SK-N-SH treated with all-trans-retinoic acid at 6 μM for 48 hours (cell line): ENCODE measurements at regions not wholly inside any gene's neighbourhood (a gene's known extent, or its start where the extent isn't known, plus 50 kb on each side); places are given as distances from the start of the nearest gene placed in this dataset.

Source experiments
- ATAC-seq: fragments of 200-7000 bp; cut with Tn5 transposase; 3 replicates; pipeline ENCODE4 v1.9.1; 2020; ENCODE audit warnings: mild to moderate bottlenecking, moderate library complexity
- ARNTL ChIP-seq: fragments of 450-650 bp; formaldehyde crosslinking; IDR thresholded peaks from 2 replicates; pipeline ENCODE4 v1.5.0; 2020; ENCODE audit warnings: low read depth, mild to moderate bottlenecking, moderate library complexity, borderline replicate concordance
- BACH2 ChIP-seq: fragments of 250-450 bp; sonication (Bioruptor Pico); IDR thresholded peaks from 2 replicates; pipeline ENCODE4 v1.9.0; 2021; ENCODE audit warnings: mild to moderate bottlenecking, borderline replicate concordance
- CREB5 ChIP-seq: fragments of 250-450 bp; sonication (Bioruptor Pico); IDR thresholded peaks from 2 replicates; pipeline ENCODE4 v1.5.1; 2020; ENCODE audit warnings: low read depth, mild to moderate bottlenecking, moderate library complexity
- ESRRG ChIP-seq: fragments of 250-450 bp; sonication (Bioruptor Pico); IDR thresholded peaks from 2 replicates; pipeline ENCODE4 v1.6.1; 2021; ENCODE audit warnings: mild to moderate bottlenecking
- GLIS3 ChIP-seq: fragments of 250-450 bp; sonication (Bioruptor Pico); IDR thresholded peaks from 2 replicates; pipeline ENCODE4 v1.5.0; 2020; ENCODE audit warnings: mild to moderate bottlenecking, moderate library complexity
- OSR1 ChIP-seq: fragments of 250-450 bp; sonication (Bioruptor Pico); IDR thresholded peaks from 2 replicates; pipeline ENCODE4 v1.8.0; 2022; ENCODE audit warnings: moderate library complexity, mild to moderate bottlenecking, inconsistent platforms
- PPARA ChIP-seq: fragments of 250-450 bp; sonication (Bioruptor Pico); IDR thresholded peaks from 2 replicates; pipeline ENCODE4 v1.5.0; 2020; ENCODE audit warnings: mild to moderate bottlenecking, borderline replicate concordance
- RARB ChIP-seq: fragments of 250-450 bp; sonication (Bioruptor Pico); IDR thresholded peaks from 2 replicates; pipeline ENCODE4 v1.8.0; 2021; ENCODE audit warnings: mild to moderate bottlenecking, moderate library complexity
- SNAI2 ChIP-seq: fragments of 250-450 bp; sonication (Bioruptor Pico); IDR thresholded peaks from 2 replicates; pipeline ENCODE4 v1.5.0; 2020; ENCODE audit warnings: mild to moderate bottlenecking, moderate library complexity
- TCF4 ChIP-seq: fragments of 250-450 bp; sonication (Bioruptor Pico); IDR thresholded peaks from 2 replicates; pipeline ENCODE4 v1.8.0; 2021; ENCODE audit warnings: mild to moderate bottlenecking, moderate library complexity, borderline replicate concordance
- TSHZ2 ChIP-seq: fragments of 250-450 bp; sonication (Bioruptor Pico); IDR thresholded peaks from 2 replicates; pipeline ENCODE4 v1.5.0; 2020; ENCODE audit warnings: mild to moderate bottlenecking, moderate library complexity
- ZC3H10 ChIP-seq: fragments of 250-450 bp; sonication (Bioruptor Pico); IDR thresholded peaks from 2 replicates; pipeline ENCODE4 v1.5.1; 2021; ENCODE audit warnings: mild to moderate bottlenecking, moderate library complexity
- ZFP3 ChIP-seq: fragments of 250-450 bp; sonication (Bioruptor Pico); IDR thresholded peaks from 2 replicates; pipeline ENCODE4 v1.5.0; 2020; ENCODE audit warnings: mild to moderate bottlenecking, moderate library complexity
- ZNF70 ChIP-seq: fragments of 450-650 bp; formaldehyde crosslinking; IDR thresholded peaks from 2 replicates; pipeline ENCODE4 v1.5.0; 2020; ENCODE audit warnings: mild to moderate bottlenecking, moderate library complexity
- ZNF8 ChIP-seq: fragments of 450-650 bp; formaldehyde crosslinking; IDR thresholded peaks from 2 replicates; pipeline ENCODE4 v1.5.0; 2020; ENCODE audit warnings: mild to moderate bottlenecking, moderate library complexity
- TF ChIP-seq, protein P1 (sequence below): fragments of 250-450 bp; sonication (Bioruptor Pico); IDR thresholded peaks from 2 replicates; pipeline ENCODE4 v1.5.1; 2021; ENCODE audit warnings: mild to moderate bottlenecking, moderate library complexity
- TF ChIP-seq, protein P2 (sequence below): fragments of 250-450 bp; sonication (Bioruptor Pico); IDR thresholded peaks from 2 replicates; pipeline ENCODE4 v1.8.0; 2020; ENCODE audit warnings: mild to moderate bottlenecking, moderate library complexity, borderline replicate concordance

GRCh38 chr4:59135248-59135985 lies 2025.2 kb upstream of the IGFBP7 start:
- no peak for TF ChIP-seq ARNTL (CRISPR knock-in tag)
- no peak for TF ChIP-seq OSR1 (CRISPR knock-in tag)
- TF ChIP-seq ZFP3 (CRISPR knock-in tag), result no peak
- TF ChIP-seq CREB5 (CRISPR knock-in tag), result no peak
- no peak for TF ChIP-seq TSHZ2 (CRISPR knock-in tag)
- TF ChIP-seq, protein P1, sequence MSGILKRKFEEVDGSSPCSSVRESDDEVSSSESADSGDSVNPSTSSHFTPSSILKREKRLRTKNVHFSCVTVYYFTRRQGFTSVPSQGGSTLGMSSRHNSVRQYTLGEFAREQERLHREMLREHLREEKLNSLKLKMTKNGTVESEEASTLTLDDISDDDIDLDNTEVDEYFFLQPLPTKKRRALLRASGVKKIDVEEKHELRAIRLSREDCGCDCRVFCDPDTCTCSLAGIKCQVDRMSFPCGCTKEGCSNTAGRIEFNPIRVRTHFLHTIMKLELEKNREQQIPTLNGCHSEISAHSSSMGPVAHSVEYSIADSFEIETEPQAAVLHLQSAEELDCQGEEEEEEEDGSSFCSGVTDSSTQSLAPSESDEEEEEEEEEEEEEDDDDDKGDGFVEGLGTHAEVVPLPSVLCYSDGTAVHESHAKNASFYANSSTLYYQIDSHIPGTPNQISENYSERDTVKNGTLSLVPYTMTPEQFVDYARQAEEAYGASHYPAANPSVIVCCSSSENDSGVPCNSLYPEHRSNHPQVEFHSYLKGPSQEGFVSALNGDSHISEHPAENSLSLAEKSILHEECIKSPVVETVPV (CRISPR knock-in tag), result no peak
- TF ChIP-seq ZNF70, result no peak
- no peak for TF ChIP-seq BACH2 (CRISPR knock-in tag)
- TF ChIP-seq RARB, result no peak
- no peak for TF ChIP-seq ZNF8 (CRISPR knock-in tag)
- TF ChIP-seq, all 23 proteins: peak for 0
- ATAC-seq, result no peak

GRCh38 chr4:59161249-59161648 lies 2038.9 kb upstream of the ADGRL3 start:
- no peak for TF ChIP-seq ZFP3 (CRISPR knock-in tag)
- no peak for TF ChIP-seq TSHZ2 (CRISPR knock-in tag)
- TF ChIP-seq, protein P2, sequence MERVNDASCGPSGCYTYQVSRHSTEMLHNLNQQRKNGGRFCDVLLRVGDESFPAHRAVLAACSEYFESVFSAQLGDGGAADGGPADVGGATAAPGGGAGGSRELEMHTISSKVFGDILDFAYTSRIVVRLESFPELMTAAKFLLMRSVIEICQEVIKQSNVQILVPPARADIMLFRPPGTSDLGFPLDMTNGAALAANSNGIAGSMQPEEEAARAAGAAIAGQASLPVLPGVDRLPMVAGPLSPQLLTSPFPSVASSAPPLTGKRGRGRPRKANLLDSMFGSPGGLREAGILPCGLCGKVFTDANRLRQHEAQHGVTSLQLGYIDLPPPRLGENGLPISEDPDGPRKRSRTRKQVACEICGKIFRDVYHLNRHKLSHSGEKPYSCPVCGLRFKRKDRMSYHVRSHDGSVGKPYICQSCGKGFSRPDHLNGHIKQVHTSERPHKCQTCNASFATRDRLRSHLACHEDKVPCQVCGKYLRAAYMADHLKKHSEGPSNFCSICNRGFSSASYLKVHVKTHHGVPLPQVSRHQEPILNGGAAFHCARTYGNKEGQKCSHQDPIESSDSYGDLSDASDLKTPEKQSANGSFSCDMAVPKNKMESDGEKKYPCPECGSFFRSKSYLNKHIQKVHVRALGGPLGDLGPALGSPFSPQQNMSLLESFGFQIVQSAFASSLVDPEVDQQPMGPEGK, result no peak
- no peak for TF ChIP-seq CREB5 (CRISPR knock-in tag)
- TF ChIP-seq GLIS3 (CRISPR knock-in tag), result no peak
- TF ChIP-seq OSR1 (CRISPR knock-in tag), result no peak
- TF ChIP-seq ZC3H10 (CRISPR knock-in tag), result no peak
- no peak for ATAC-seq

- TF ChIP-seq PPARA (no peak), SNAI2 (CRISPR knock-in tag) (no peak), BACH2 (CRISPR knock-in tag) (no peak), TCF4 (no peak), ESRRG (CRISPR knock-in tag) (no peak), CREB5 (CRISPR knock-in tag) (no peak), TSHZ2 (CRISPR knock-in tag) (no peak), ZNF70 (no peak), OSR1 (CRISPR knock-in tag) (no peak), ZNF8 (CRISPR knock-in tag) (no peak)
- TF ChIP-seq, protein P1 (CRISPR knock-in tag), result no peak
- ATAC-seq, result no peak
These were observed 2024.5 kb upstream of the ADGRL3 start for GRCh38 chr4:59175617-59176016.
